ENCODE measurements at regions not wholly inside any gene's neighbourhood (a gene's known extent, or its start where the extent isn't known, plus 50 kb on each side); places are given as distances from the start of the nearest gene placed in this dataset.

GRCh38 chr15:38819387-38819950, 254.9 kb upstream of the RASGRP1 start (continued):
- no peak for TF ChIP-seq ZNF318 (CRISPR knock-in tag; IDR thresholded peaks at IDR 0.05)
- TF ChIP-seq HNRNPH1 (optimal IDR thresholded peaks at IDR 0.05; ENCODE audit: low read depth, low read length), result no peak
- no peak for TF ChIP-seq ZNF12 (CRISPR knock-in tag; IDR thresholded peaks at IDR 0.05)
- no peak for TF ChIP-seq ZNF264 (CRISPR knock-in tag; IDR thresholded peaks at IDR 0.05)
- TF ChIP-seq BHLHE40 (IDR thresholded peaks at IDR 0.05; ENCODE audit: low read length), result no peak
- TF ChIP-seq PAF1 (CRISPR knock-in tag; IDR thresholded peaks at IDR 0.05), result no peak
- TF ChIP-seq LRRFIP1 (CRISPR knock-in tag; conservative IDR thresholded peaks at IDR 0.05), result no peak
- no peak for TF ChIP-seq PRMT3 (CRISPR knock-in tag; IDR thresholded peaks at IDR 0.05; ENCODE audit: borderline replicate concordance, low read depth)
- TF ChIP-seq ZNF782 (CRISPR knock-in tag; IDR thresholded peaks at IDR 0.05; ENCODE audit: borderline replicate concordance), result no peak
- no peak for TF ChIP-seq ZNF691 (CRISPR knock-in tag; IDR thresholded peaks at IDR 0.05; ENCODE audit: borderline replicate concordance, low read depth)
- no peak for TF ChIP-seq NONO (IDR thresholded peaks at IDR 0.05)
- no peak for TF ChIP-seq NONO (CRISPR knock-in tag; conservative IDR thresholded peaks at IDR 0.05)
- no peak for TF ChIP-seq NFKB2 (CRISPR knock-in tag; IDR thresholded peaks at IDR 0.05; ENCODE audit: borderline replicate concordance)
